HL-60 (cell line): ENCODE measurements at regions not wholly inside any gene's neighbourhood (a gene's known extent, or its start where the extent isn't known, plus 50 kb on each side); places are given as distances from the start of the nearest gene placed in this dataset.

Experiments used
- CTCF ChIP-seq: IDR thresholded peaks from one replicate; pipeline ENCODE4 v1.5.1; 2011; ENCODE audit warnings: low read length, control low read depth, inconsistent platforms; ENCODE audit not compliant: insufficient read depth
- REST ChIP-seq: IDR thresholded peaks from 2 replicates; pipeline ENCODE4 v1.6.1; 2012; ENCODE audit warnings: low read depth; ENCODE audit not compliant: insufficient replicate concordance

GRCh38 chr15:56812221-56812620 lies 78.9 kb upstream of the ZNF280D start:
- TF ChIP-seq CTCF (no peak), REST (no peak)
